ENCODE measurements at regions not wholly inside any gene's neighbourhood (a gene's known extent, or its start where the extent isn't known, plus 50 kb on each side); places are given as distances from the start of the nearest gene placed in this dataset.

- TF ChIP-seq KDM1A (IDR thresholded peaks at IDR 0.05; ENCODE audit: low read depth) (no peak), TFCP2L1 (CRISPR knock-in tag; IDR thresholded peaks at IDR 0.05) (no peak), CBX2 (IDR thresholded peaks at IDR 0.05; ENCODE audit: borderline replicate concordance, low read depth) (no peak), MYC (IDR thresholded peaks at IDR 0.05; ENCODE audit: borderline replicate concordance, low read length) (no peak), MAX (IDR thresholded peaks at IDR 0.05) (no peak), CEBPB (IDR thresholded peaks at IDR 0.05) (no peak)
Measured at GRCh38 chr20:2212456-2213015, 83.3 kb upstream of the TGM3 start (continued).

- DNase-seq (ENCODE audit: low read depth in 1 of 2, low spot score in 1 of 2) (no peak), ATAC-seq (no peak), FAIRE-seq (no peak)
- Histone ChIP-seq H3K4me2 (no peak overlapping the region), H3K27ac (no peak overlapping the region), H3K9me3 (no peaks in the 10 kb centered on the region), H3K4me1 (no peaks in the 10 kb centered on the region), H3K4me3 (no peak overlapping the region)
- TF ChIP-seq GATA3 (IDR thresholded peaks at IDR 0.05; ENCODE audit: borderline replicate concordance) (no peak), CHD2 (IDR thresholded peaks at IDR 0.05; ENCODE audit: low read length, partially characterized antibody) (no peak), RNF2 (IDR thresholded peaks at IDR 0.05; ENCODE audit: borderline replicate concordance, low read depth) (no peak), ESRRA (IDR thresholded peaks at IDR 0.05; ENCODE audit: borderline replicate concordance, low read length) (no peak), ATOH8 (CRISPR knock-in tag; IDR thresholded peaks at IDR 0.05; ENCODE audit: low read depth) (no peak), EHMT2 (IDR thresholded peaks at IDR 0.05; ENCODE audit: low read depth) (no peak), USF2 (IDR thresholded peaks at IDR 0.05) (no peak), SREBF2 (IDR thresholded peaks at IDR 0.05) (no peak), MAFK (IDR thresholded peaks at IDR 0.05; ENCODE audit: partially characterized antibody) (no peak), NPAS2 (CRISPR knock-in tag; IDR thresholded peaks at IDR 0.05; ENCODE audit: borderline replicate concordance) (no peak), KDM5A (IDR thresholded peaks at IDR 0.05) (no peak), ELK1 (IDR thresholded peaks at IDR 0.05; ENCODE audit: low read depth, low read length) (no peak), TP53 (CRISPR knock-in tag; IDR thresholded peaks at IDR 0.05) (no peak), BCL3 (IDR thresholded peaks at IDR 0.05) (no peak)
- ChIA-PET CTCF (interaction anchor here (9.6 kb wide), 1 partner anchor 238 kb away, joined by 117 read pairs; no protein-coding TSS in a partner anchor), POLR2A (no interaction called here)
- WGBS (ENCODE audit: missing lambda C conversion rate) = 48% methylated on average over 5 of the region's 5 CpGs
Measured at GRCh38 chr20:2213401-2213800, 82.4 kb upstream of the TGM3 start.

- 45% methylated on average over 6 of the region's 6 CpGs for WGBS (ENCODE audit: missing lambda C conversion rate)
- no peak for DNase-seq (ENCODE audit: low read depth in 1 of 2, low spot score in 1 of 2)
- Histone ChIP-seq H3K27ac (no peak overlapping the region), H3K4me2 (no peak overlapping the region), H3K9me3 (peaks cover 12% of the 10 kb centered on the region), H3K4me3 (no peak overlapping the region), H3K4me1 (no peaks in the 10 kb centered on the region)
- CTCF ChIA-PET = interaction anchor here (0.9 to 1.5 kb wide), 5 partner anchors 9 to 289 kb away, joined by 3 to 7 read pairs (median 5); no protein-coding TSS in a partner anchor
- POLR2A ChIA-PET = no interaction called here
- peak; percentile 65 for FAIRE-seq
- ATAC-seq = no peak
- no peak for TF ChIP-seq JUN (IDR thresholded peaks at IDR 0.05)
- TF ChIP-seq HEYL (CRISPR knock-in tag; IDR thresholded peaks at IDR 0.05) = no peak
- TF ChIP-seq HOXA7 (CRISPR knock-in tag; IDR thresholded peaks at IDR 0.05) = no peak
- no peak for TF ChIP-seq CHD2 (IDR thresholded peaks at IDR 0.05; ENCODE audit: low read length, partially characterized antibody)
- TF ChIP-seq MAX (IDR thresholded peaks at IDR 0.05) = no peak
- no peak for TF ChIP-seq TFCP2L1 (CRISPR knock-in tag; IDR thresholded peaks at IDR 0.05)
- no peak for TF ChIP-seq REST (IDR thresholded peaks at IDR 0.05)
- no peak for TF ChIP-seq HOXB13 (CRISPR knock-in tag; IDR thresholded peaks at IDR 0.05; ENCODE audit: low read depth)
- no peak for TF ChIP-seq ATOH8 (CRISPR knock-in tag; IDR thresholded peaks at IDR 0.05; ENCODE audit: low read depth)
Measured at GRCh38 chr20:2217857-2218539, 77.8 kb upstream of the TGM3 start.

Measured in A549 (cell line).